NT2/D1 (cell line): ENCODE measurements at regions not wholly inside any gene's neighbourhood (a gene's known extent, or its start where the extent isn't known, plus 50 kb on each side); places are given as distances from the start of the nearest gene placed in this dataset.

ENCODE experiments used
- YY1 ChIP-seq: IDR thresholded peaks from 2 replicates; pipeline ENCODE4 v1.6.1; 2011; ENCODE audit not compliant: insufficient read length, insufficient read depth
- ZNF274 ChIP-seq: IDR thresholded peaks from 2 replicates; pipeline ENCODE4 v1.6.1; 2011; ENCODE audit warnings: mild to moderate bottlenecking, low read depth, low read length

DNA sequence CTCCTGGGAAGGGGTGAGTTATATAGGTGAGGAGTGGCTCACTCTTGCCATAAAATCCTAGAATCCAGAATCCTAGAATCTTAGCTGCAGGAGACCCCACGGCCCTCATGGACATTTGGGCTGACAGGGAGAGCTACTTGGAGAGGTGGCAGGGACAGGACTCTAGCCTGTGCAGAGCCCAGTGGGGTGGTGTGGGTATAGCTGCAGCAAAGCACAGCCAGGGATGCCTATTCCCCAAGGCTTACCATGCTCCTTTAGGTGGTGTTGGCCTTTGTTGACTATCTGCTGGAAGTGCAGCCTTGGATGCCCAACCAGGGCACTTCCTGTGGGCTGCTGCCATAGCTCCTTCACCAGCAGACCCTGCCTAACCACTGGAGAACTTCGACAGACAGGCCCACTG lies 70.0 kb upstream of the PTPN3 start:
- TF ChIP-seq YY1 (no peak), ZNF274 (no peak)
